GM12892 (cell line): ENCODE measurements at regions not wholly inside any gene's neighbourhood (a gene's known extent, or its start where the extent isn't known, plus 50 kb on each side); places are given as distances from the start of the nearest gene placed in this dataset.
"Not testable (repeated sequence)": the region's sequence is repeated elsewhere in the genome, so short reads cannot be mapped to it uniquely, and the experiment has no call there.

Experiments used
- DNase-seq: peaks from one replicate; pipeline ENCODE4 v3.0.0; 2011; ENCODE audit not compliant: insufficient read length
- FAIRE-seq: peaks from 2 replicates; lab custom pipeline; 2011; peaks lifted over from hg19 to GRCh38; lab: Jason Lieb, UNC
- POLR2A ChIP-seq: IDR thresholded peaks from 2 replicates; pipeline ENCODE4 v1.6.1; 2011; ENCODE audit warnings: low read depth, low read length, control low read depth
- POLR2AphosphoS5 ChIP-seq: IDR thresholded peaks from 2 replicates; pipeline ENCODE4 v1.6.1; 2011; ENCODE audit warnings: low read depth, low read length, control low read depth
- TAF1 ChIP-seq: IDR thresholded peaks from 2 replicates; pipeline ENCODE4 v1.6.1; 2011; ENCODE audit warnings: low read depth, mild to moderate bottlenecking, control low read depth, low read length, borderline replicate concordance

DNA sequence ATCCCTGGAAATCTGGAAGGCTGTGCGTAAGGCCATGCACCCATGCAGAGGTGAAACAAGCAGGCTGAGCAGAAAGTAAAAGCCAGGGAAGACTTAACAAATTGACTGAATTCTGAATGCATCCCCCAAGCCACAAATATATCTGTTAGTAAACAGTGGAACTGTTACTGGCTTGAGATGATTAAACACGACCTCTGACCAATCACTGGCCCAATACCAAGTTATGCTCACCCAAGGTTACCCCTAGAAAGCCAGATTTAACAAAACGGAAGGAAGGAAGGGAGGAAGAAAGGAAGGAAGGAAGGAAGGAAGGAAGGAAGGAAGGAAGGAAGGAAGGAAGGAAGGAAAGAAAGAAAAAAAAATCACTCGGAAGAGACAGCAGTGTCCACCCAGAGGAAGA, 215.8 kb upstream of the CCNG1 start:
- TF ChIP-seq TAF1 (no peak), POLR2AphosphoS5 (no peak), POLR2A (no peak)
- no peak for FAIRE-seq
- DNase-seq, result no peak

DNA sequence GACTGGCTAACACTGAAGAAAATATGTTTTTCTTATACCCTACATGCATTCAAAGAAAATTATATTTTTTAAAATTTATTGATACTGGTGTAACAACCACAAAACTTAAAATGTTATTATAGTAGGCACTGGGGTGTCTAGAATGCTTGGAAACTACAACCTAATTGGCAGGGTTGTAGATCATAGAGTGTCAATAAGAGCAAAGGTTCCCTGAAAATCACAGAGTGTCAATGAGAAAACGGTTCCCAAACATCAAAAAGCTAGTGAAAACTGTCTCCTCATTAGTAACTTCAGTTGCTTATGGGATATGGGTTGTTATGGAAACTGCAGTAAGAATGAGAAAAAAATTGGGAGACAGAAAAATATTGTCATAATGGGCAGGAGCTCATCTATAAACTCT, 214.4 kb upstream of the CCNG1 start:
- DNase-seq, result no peak
- FAIRE-seq, result no peak
- TF ChIP-seq TAF1 (no peak), POLR2AphosphoS5 (no peak), POLR2A (no peak)

DNA sequence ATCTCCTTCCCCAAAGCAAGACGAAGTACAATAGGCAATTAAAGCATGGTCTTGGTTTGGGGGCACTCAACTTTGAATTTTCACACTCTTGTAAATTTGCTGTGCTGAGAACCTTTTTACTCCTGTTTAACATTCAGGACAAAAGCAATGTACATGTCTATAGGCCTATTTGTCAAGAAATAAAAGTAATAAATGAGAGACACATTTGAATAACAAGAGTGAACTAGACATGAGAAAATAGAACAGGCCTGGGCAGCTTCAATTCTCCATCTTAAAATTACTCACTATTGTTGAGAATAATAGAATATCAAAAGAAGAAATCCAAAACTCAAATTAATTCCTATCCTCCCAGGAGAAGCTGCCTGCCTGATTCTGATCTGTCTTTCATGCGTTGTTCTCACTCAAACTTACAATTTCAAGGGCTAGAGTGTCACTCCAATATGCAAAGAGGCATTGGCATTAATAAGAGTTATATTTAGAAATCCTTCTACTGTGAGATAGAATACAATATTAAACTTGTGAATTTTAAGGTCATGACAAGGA, 192.9 kb upstream of the CCNG1 start:
- FAIRE-seq (no peak), DNase-seq (no peak)
- TF ChIP-seq POLR2AphosphoS5 (no peak), POLR2A (no peak), TAF1 (no peak)

DNA sequence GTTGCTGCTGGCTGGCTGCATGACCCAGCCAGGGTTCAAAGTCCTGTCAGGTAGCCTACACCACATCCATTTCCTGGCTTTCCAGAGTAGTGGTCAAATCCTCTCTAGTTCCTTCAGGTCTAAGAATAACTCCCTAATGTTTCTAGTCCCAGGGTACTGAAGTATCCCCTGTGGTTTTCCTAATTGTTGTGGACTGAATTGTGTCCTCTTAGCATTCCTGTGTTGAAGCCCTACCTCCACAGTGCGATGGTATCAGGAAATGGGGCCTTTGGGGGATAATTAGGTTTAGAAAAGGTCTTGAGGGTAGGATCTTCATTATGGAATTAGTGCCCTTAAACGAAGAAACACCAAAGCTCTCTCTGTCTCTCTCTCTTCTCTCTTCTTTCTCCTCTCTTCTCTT, 191.8 kb upstream of the CCNG1 start:
- DNase-seq (no peak), FAIRE-seq (no peak)
- TF ChIP-seq POLR2AphosphoS5, result no peak
- TF ChIP-seq POLR2A, result no peak
- no peak for TF ChIP-seq TAF1

DNA sequence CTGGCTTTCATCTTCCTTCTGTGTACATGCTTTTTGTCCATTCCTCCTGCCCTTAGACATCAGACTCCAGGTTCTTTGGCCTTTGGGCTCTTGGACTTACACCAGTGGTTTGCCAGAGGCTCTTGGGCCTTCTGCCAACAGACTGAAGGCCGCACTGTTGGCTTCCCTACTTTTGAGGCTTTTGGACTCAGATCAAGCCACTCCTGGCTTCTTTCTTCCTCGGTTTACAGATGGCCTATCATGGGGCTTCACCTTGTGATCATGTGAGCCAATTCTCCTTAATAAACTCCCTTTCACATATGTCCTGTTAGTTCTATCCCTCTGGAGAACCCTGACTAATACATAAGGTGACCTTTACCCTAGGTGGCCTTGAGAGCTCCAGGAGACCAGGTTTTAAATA, 189.1 kb upstream of the CCNG1 start:
- no peak for DNase-seq
- no peak for TF ChIP-seq POLR2AphosphoS5
- FAIRE-seq, result no peak

DNA sequence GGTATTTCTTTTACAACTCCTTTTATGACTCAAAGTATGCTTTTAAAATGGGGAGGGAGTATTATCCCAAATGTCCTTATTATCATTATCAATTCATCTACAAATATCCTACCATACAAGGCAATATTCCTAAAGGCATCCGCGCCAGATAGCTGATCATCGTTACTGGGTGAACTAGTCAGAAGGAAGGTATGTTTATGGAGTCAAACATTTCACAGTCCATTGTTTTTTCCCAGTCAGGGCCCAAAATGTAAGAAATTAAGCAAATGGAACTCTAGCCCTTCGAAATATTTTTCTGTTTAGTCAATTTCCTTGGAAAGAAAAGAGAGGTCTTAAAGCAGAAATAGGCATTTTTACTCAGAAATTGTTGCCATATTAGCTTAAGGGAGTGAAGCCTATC, 188.5 kb upstream of the CCNG1 start:
- TF ChIP-seq TAF1 (no peak), POLR2AphosphoS5 (no peak), POLR2A (no peak)
- FAIRE-seq (no peak), DNase-seq (no peak)

DNA sequence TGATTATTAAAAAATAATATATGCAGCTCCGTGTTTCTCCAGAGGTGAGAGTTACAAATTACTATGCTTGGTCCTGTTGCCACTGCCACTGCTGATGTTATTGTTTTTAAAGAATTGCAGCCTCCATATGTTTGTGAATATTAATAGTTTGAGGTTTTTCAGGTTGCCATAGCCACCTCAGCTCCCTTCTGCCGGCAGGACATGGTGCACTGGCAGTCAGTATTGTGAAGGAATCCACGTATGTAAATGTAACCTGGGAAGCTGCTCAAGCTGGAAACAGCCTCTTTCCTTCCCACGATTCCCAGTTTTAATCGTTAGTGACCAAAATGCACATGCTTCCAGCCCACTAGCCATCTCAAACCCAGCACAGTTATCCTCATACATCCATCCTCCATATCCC, 184.4 kb upstream of the CCNG1 start:
- DNase-seq, result no peak
- no peak for FAIRE-seq
- TF ChIP-seq TAF1 (no peak), POLR2A (no peak)

DNA sequence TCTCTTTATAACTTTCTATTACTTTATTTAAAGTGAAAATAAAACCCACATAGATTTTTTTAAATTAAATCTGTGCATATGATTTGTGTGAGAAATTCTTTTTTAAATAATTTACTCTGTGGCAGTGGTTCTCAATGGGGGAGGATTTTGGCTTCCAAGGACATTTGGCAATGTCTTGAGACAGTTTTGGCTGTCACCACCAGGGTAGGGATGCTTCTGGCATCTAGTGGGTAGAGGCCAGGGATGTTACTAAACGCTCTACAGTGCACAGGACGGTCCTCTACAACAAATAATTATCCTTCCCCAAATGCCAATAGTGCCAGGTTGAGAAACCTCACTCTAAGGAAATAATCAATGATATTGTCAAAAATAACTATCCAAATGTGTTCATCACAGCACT, 177.9 kb upstream of the CCNG1 start:
- FAIRE-seq (no peak), DNase-seq (no peak)
- TF ChIP-seq POLR2A (no peak), TAF1 (no peak), POLR2AphosphoS5 (no peak)

DNA sequence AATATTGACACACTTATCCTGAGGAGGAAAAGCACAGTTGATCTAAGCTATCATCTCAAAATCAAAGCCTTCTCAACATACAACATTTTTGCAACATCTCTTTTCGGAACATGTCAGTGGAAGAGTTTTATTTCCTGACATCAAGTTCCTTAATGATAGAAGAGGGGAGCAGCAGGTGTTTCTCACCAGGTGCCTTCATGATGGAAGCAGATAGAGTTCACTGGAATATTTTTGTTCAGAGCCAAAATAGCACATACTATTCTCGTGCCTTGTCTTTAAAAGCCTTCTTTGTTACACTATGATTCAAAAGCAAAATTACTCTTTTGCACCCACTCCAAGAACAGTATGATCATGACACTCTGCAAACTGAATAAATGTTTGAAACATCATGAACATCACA, 176.9 kb upstream of the CCNG1 start:
- no peak for TF ChIP-seq TAF1
- TF ChIP-seq POLR2A, result no peak
- no peak for TF ChIP-seq POLR2AphosphoS5
- no peak for FAIRE-seq
- DNase-seq, result no peak

DNA sequence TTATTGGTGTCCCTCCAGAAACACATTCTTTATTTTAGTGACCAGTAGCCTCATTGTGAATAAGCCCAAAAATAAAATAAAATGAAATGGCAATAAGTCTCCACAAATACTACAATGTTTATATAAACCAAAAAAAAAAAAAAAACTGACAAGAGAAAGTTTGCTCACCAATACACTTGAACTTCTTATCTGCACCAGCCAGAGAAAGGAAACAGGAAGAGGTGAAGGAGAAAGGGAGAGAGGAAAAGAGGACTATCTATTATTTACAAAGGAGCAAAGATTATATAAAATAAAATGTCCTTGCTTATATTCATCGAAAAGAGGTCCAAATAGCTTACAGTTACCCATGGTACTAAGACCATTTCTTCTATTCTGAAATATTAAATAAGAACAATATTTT, 176.4 kb upstream of the CCNG1 start:
- TF ChIP-seq TAF1 (no peak), POLR2A (no peak), POLR2AphosphoS5 (no peak)
- no peak for FAIRE-seq
- no peak for DNase-seq

DNA sequence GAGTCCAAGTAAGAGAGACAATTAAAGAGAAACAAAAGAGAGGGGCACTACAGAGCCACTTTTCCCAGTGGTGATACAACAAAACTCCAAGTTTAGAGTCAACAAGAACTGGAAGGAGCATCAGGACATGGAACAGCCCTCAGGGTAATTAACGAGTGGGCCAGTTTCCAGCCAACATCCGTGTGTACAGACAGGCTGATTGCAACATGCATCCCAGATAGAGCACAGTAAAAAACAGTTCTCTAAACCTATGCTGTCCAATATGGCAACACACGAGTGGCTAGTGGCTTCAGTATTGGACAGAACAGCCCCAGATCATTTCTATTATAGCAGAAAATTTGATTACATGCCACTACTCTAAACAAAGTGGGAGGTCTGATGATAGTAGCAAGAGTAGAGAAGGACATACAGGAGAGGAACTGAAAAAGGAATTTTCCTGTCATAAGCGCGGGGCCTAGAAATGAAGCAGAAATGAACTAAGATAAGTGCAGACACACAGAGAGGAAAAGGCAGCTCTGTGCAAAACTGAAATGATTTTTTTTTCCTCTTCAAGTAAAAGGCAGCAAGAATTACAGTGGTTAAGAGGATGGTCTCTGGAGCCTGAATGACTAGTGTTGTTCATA, 175.6 kb upstream of the CCNG1 start:
- DNase-seq (no peak), FAIRE-seq (no peak)
- no peak for TF ChIP-seq POLR2AphosphoS5
- TF ChIP-seq POLR2A, result no peak
- no peak for TF ChIP-seq TAF1

DNA sequence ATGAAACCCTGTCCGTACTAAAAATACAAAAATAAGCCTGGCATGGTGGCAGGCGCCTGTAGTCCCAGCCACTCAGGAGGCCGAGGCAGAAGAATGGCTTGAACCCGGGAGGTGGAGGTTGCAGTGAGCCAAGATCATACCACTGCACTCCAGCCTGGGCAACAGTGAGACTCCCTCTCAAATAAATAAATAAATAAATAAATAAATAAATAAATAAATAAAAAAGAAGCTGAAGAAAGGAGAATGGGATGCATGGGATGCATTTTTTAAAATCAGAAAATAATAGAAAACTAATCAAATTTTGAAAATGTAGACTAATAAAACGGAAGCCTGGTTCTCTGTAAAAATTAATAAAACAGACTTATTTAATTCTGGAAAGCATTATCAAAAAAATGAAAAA, 171.1 kb upstream of the CCNG1 start:
- not testable (repeated sequence) for FAIRE-seq, DNase-seq

DNA sequence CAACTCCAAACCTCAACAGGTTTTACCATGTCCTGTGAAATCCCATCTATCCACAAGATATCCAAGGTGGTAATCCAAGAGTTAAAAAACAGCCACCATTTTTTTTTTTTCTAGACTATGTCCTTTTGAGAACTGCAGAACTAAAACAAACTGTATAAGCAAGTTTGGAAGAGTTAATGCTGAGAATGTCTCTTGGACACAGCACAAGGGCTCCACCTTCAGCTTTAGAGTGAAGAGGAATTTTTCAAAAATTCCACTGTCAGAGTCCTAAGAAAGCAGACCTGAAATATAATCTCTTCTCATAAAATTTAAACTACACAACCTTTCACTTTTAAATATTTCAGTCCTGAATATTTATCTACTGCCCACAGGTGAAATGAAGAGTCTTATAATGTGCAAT, 167.8 kb upstream of the CCNG1 start:
- no peak for FAIRE-seq
- TF ChIP-seq POLR2AphosphoS5, result no peak
- no peak for TF ChIP-seq TAF1
- no peak for TF ChIP-seq POLR2A
- DNase-seq, result no peak

DNA sequence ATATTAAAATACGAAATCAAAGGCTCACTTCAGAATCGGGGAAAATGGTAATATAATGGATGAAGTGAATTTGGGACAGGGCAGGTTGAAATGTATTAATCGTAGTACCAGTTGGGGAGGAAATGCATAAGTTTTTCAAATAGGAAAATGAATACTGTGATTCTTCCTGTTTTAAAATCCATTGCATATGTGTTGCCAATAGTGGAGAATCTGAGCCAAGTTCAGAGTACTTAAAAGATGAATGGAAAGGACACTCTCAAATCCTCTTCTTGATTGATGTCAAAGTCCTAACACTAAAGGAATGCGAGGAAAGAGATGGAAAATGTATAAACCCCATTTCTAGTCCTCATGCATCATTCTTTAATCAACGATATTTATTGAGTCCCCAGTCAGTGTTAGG, 160.9 kb upstream of the CCNG1 start:
- DNase-seq, result no peak
- no peak for FAIRE-seq

DNA sequence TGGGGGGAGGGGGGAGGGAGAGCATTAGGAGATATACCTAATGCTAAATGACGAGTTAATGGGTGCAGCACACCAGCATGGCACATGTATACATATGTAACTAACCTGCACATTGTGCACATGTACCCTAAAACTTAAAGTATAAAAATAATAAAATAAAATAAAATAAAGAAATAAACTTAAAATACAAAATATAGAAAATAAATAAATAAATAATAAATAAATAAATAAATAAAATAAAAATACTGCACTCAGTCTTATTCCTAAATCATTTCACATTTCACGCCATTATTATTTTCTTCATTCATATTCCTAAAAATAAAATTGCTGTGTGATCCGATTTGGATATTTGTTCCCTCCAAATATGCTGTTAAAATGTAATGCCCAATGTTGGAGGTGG, 156.5 kb upstream of the CCNG1 start:
- DNase-seq, FAIRE-seq: not testable (repeated sequence)

More for the DNA sequence above, 160.9 kb upstream of the CCNG1 start:
- no peak for TF ChIP-seq POLR2AphosphoS5
